Left hindlimb (tissue), 1 donor: ENCODE measurements at regions not wholly inside any gene's neighbourhood (a gene's known extent, or its start where the extent isn't known, plus 50 kb on each side); places are given as distances from the start of the nearest gene placed in this dataset.

Experiments
- DNase-seq: peaks from one replicate; pipeline ENCODE4 v3.0.0-alpha.2; 2018

DNA sequence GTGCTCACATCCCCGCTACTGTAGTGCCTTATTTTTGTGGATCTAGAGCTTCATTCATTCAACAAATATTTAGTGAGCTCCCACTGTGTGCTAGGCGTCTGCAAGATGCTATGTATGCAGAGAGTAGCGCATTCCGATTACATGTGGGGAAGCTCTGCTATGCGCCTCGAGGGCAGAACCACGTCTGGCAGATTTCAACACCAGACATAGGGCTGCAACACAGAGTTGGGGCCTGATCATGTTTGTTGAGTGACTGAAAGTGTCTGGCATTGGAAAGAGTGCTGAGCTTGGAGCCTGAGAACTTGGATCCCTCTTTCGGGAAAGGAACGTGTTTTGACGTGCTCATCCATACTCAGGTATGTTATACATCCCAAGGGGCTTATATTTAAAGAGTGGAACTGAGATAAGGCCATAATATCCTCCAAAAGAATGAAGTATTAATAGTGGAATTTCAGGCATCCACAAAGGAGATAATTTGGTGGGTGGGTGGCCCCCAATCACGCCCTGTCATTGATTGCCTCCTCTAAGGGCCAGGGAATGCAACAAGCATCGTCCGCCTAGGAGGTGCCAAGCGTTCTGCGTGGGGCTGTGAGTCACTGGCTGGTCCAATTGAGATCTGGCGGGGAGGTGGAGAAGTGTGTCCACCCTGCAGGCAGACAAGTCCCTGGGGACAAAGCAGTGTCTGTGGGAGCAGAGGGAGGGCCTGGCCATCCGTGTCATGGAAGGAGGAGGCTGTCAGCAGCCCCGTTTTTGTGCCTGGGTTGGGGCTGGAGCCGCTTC lies 62.8 kb upstream of the ZBTB40 start:
- DNase-seq: no peak

DNA sequence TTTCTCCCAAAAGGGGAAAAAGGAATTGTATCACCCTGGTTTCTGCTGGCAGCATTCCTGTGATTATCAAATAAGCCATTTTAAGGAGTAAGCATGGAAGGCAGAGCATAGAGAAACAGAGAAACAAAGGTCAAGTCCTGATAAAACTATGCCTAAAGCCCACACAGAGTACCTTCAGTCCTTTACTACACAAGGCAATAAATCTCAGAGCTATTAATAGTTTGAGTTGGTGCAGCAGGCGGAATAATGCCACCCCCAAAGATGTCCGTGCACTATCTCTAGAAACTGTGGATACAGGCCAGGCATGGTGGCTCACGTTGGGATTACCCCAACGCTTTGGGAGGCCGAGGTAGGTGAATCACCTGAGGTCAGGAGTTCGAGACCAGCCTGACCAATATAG lies 58.1 kb upstream of the ZBTB40 start:
- no peak for DNase-seq

DNA sequence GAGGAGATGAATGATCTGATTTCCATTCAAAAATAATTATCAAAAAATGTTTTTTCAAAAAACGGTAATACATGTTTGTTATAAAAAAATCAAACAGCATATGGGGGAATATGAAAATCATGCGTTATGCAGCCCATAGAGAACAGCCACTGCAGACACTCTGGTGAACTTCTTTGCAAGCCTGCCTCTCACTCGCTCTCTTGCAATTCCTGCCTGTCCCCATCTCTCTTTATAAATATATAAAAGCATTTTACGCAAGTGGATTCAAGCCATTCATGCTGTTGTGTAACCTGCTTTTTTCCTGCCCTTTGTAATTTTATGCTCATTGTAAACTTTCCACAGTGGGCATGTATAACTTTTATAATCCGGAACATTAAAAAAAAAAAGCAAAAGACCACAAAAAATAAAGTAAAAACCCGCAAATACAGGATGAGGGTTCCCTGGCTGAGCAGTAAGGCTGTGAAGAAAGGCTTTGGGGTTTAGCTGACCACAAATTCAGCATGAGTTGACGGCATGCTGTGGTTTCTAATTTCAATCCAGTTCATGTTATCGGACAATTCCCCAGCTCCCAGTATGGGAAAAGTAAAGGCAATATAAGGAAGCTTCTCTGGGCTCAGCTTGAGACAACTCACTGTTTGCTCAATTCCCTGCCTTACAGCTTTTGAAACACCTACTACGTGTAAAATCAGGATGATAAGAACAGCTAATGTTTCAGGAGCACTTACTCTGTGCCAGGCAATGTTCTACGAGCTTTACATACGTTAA lies 52.8 kb upstream of the ZBTB40 start:
- DNase-seq: no peak

DNA sequence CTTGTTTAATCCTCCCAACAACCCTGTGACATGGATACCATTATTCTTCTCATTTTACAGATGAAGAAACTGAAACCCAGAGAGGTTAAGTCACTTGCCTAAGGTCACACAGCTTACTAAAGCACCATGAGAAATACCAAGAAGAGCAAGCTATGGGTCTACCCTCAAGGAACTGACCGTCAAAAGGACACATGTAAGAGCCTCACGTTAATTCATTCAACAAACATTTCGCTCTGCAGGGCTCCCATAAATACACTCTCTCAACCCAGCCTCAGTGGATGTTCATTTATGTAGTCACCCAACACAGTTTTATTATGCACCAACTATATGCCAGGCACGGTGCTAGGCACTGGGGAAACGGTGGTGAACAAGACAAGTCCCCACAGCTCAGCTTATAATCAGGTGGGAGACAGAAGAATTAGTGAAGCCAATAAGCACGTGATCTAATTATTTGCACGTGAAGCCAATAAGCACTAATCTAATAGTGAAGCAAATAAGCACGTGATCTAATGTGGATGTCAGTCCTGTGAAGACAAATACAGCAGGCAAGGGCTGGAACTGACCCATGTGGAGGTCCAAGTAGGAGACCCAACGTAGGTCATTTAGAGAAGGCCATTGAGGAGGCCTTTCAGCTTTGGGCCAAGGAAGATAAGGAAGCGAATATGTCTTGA lies 52.1 kb upstream of the ZBTB40 start:
- no peak for DNase-seq
